Thoracic aorta (tissue), 2 donors: ENCODE measurements at regions not wholly inside any gene's neighbourhood (a gene's known extent, or its start where the extent isn't known, plus 50 kb on each side); places are given as distances from the start of the nearest gene placed in this dataset.

ENCODE experiments used
- ATAC-seq: fragments of 150-250 bp; one replicate; pipeline ENCODE4 v1.8.0; 2017; ENCODE audit warnings: low read depth; ENCODE audit not compliant: insufficient number of reproducible peaks, low FRiP score
- DNase-seq: peaks from one replicate; pipeline ENCODE4 v3.0.0-alpha.2; 2020; ENCODE audit warnings: low spot score
- H3K27ac ChIP-seq, 2 donors: fragments of 200-600 bp; sonication (generic); 1 replicate in 1 of 2; 2 replicates in 1 of 2; pipeline ENCODE4 v1.5.1; 2016; ENCODE audit warnings: mild to moderate bottlenecking in 2 of 2, moderate library complexity in 2 of 2
- H3K27me3 ChIP-seq: fragments of 200-600 bp; sonication (generic); replicated peaks from 2 replicates; pipeline ENCODE4 v1.6.0; 2016; ENCODE audit warnings: mild to moderate bottlenecking; ENCODE audit not compliant: insufficient read depth
- H3K36me3 ChIP-seq: fragments of 200-600 bp; sonication (generic); one replicate; pipeline ENCODE4 v1.5.1; 2016
- H3K4me1 ChIP-seq, 2 donors: fragments of 200-600 bp; sonication (generic); 1 replicate in 1 of 2; 2 replicates in 1 of 2; pipeline versions ENCODE4 v1.5.1 to v1.6.0; 2016; ENCODE audit warnings: low read depth in 2 of 2, mild to moderate bottlenecking in 1 of 2; ENCODE audit not compliant: control insufficient read depth in 1 of 2
- H3K4me3 ChIP-seq: fragments of 200-600 bp; sonication (generic); 2 replicates; pipeline ENCODE4 v1.5.1; 2016; ENCODE audit warnings: mild to moderate bottlenecking
- H3K9me3 ChIP-seq: fragments of 200-600 bp; sonication (generic); 2 replicates; pipeline ENCODE4 v1.5.1; 2016
- TF ChIP-seq, protein P1 (sequence below): fragments of 200-600 bp; sonication (generic); IDR thresholded peaks from one replicate; pipeline ENCODE4 v1.5.1; 2019; ENCODE audit warnings: antibody characterized with exemption

DNA sequence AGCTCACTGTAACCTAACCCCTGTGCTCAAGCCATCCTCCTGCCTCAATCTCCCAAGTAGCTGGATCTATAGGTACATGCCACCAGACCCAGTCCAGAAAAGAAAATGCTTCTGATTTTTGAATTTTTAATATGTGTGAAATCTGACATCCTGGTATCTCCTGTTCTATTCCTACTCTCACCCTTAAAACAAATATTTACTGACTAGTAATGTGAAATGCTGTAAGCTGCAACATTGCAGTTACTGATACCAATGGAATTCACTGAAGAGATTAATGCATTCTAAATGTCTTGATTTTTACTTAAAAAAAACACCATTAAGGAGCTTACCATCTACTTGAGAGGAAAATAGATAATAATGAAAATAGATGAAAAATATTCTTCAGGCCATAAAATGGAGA lies 162.7 kb upstream of the TSLP start:
- no peaks in the 10 kb centered on the region for H3K27me3 ChIP-seq
- TF ChIP-seq, protein P1, sequence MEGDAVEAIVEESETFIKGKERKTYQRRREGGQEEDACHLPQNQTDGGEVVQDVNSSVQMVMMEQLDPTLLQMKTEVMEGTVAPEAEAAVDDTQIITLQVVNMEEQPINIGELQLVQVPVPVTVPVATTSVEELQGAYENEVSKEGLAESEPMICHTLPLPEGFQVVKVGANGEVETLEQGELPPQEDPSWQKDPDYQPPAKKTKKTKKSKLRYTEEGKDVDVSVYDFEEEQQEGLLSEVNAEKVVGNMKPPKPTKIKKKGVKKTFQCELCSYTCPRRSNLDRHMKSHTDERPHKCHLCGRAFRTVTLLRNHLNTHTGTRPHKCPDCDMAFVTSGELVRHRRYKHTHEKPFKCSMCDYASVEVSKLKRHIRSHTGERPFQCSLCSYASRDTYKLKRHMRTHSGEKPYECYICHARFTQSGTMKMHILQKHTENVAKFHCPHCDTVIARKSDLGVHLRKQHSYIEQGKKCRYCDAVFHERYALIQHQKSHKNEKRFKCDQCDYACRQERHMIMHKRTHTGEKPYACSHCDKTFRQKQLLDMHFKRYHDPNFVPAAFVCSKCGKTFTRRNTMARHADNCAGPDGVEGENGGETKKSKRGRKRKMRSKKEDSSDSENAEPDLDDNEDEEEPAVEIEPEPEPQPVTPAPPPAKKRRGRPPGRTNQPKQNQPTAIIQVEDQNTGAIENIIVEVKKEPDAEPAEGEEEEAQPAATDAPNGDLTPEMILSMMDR, result no peak
- no peak overlapping the region for H3K27ac ChIP-seq
- peaks cover 10 to 12% of the 10 kb centered on the region in 2 donors for H3K4me1 ChIP-seq
- ATAC-seq (no peak), DNase-seq (no peak)
- no peak overlapping the region for H3K4me3 ChIP-seq
- H3K9me3 ChIP-seq, result no peaks in the 10 kb centered on the region
- no peaks in the 10 kb centered on the region for H3K36me3 ChIP-seq

DNA sequence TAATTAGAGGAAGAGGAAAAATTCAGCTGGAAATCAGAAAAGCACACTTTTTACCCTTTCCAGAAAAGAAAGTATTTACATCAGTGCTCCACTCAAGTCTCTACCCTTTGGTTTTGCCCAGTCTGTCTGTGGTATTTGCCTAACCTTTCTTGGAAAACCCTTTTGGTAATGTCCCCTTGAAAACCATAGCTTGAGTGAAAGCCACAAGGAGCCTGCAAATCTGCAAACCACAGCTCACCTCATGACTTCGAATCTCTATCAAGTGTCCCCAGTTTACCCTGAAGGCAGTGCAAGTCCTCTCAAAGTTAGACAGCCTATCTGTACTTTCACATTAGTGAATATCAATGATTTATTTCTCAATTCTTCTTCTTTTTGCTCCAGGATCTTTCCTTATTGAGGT lies 162.1 kb upstream of the TSLP start:
- Histone ChIP-seq H3K27me3 (no peaks in the 10 kb centered on the region), H3K36me3 (no peaks in the 10 kb centered on the region), H3K27ac (no peak overlapping the region), H3K4me3 (no peak overlapping the region), H3K9me3 (no peaks in the 10 kb centered on the region), H3K4me1 (peaks cover 10 to 12% of the 10 kb centered on the region in 2 donors)
- DNase-seq (no peak), ATAC-seq (no peak)
- TF ChIP-seq, protein P1, result no peak

DNA sequence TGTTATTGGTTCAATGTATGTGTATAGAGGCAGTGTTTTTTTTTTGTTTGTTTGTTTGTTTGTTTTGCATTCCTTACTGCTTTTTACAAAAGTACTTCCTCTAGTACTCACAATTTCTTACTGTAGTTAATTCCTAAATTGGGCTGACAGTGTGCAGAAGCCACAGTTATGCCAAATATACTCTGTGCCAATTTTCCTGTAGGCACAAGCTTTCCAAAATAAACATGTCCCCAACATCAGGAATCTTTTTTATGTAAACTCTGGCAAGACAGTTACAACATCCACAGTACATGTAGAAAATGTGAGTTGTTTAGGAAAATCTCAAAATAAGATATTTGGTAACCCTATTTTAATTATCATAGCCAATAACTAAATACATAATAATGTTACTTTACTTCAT lies 161.6 kb upstream of the TSLP start:
- DNase-seq, result no peak
- H3K4me3 ChIP-seq, result no peak overlapping the region
- peaks cover 10 to 12% of the 10 kb centered on the region in 2 donors for H3K4me1 ChIP-seq
- TF ChIP-seq, protein P1, result no peak
- H3K27me3 ChIP-seq, result no peaks in the 10 kb centered on the region
- H3K9me3 ChIP-seq, result no peaks in the 10 kb centered on the region
- H3K36me3 ChIP-seq, result no peaks in the 10 kb centered on the region
- H3K27ac ChIP-seq, result no peak overlapping the region
- no peak for ATAC-seq

DNA sequence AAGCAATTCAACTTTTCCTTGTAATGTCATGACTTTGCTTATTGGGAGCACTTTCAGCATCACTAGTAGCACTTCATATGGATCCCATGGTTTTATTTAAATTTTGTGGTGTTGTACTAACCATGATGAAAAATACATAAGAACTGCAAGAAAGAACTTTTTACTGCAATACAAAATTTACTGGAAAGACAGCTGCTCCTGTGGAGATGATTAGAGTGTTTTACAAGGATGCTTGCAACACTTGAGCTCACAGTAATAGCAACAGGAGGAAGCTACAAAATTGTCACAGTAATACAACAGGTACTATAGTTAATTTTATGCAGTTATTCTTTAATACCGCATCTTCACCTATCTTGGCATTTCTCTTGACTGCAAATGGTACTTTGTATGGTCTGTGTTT lies 158.3 kb upstream of the TSLP start:
- TF ChIP-seq, protein P1, result no peak
- Histone ChIP-seq H3K9me3 (no peaks in the 10 kb centered on the region), H3K27ac (no peak overlapping the region), H3K4me1 (peaks cover 27 to 44% of the 10 kb centered on the region in 2 donors), H3K4me3 (no peak overlapping the region), H3K36me3 (no peaks in the 10 kb centered on the region), H3K27me3 (no peaks in the 10 kb centered on the region)
- DNase-seq (no peak), ATAC-seq (no peak)

DNA sequence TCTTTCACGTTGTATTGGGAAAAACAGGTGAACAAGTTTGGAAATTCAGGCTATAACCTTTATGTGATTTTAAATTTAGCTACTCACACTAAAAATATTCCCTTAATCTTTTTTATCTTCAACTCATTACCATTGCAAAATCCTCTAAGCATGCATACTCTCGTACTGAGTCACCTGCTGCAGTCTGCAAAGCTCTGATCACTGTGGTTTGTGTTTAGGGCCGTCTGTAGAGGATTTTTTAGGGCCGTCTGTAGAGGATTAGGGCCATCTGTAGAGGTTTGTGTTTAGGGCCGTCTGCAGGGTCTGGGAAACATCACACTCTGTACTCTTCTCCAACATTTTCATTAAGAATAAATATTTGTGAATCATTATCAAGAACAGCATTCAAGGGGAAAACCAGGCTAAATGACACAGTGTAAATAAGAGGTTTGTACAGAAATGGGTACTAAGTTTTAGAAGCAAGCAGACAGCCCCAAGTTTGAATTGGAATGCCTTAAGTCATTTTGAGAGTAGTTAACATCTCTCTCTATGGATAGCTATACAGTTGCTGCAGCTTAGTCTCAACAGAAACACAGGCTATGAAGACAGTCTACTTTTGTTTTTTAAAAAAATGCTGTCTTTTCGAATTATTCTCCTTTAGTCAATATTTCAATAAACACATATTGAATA lies 155.0 kb upstream of the TSLP start:
- TF ChIP-seq, protein P1, result no peak
- H3K36me3 ChIP-seq, result no peaks in the 10 kb centered on the region
- peak overlapping the region; percentile 35 for H3K4me3 ChIP-seq
- H3K9me3 ChIP-seq, result no peaks in the 10 kb centered on the region
- H3K4me1 ChIP-seq, result peaks cover 17 to 39% of the 10 kb centered on the region in 2 donors
- DNase-seq (no peak), ATAC-seq (peak; percentile 69)
- no peaks in the 10 kb centered on the region for H3K27me3 ChIP-seq
- H3K27ac ChIP-seq, result peak overlapping the region in 1 of 2 donors; percentile 64
